Endothelial cell of umbilical vein (primary cell): ENCODE measurements at regions not wholly inside any gene's neighbourhood (a gene's known extent, or its start where the extent isn't known, plus 50 kb on each side); places are given as distances from the start of the nearest gene placed in this dataset.

Experiments used
- BruUV-seq: library from RNA; stranded (reverse); fragments of 400-500 nt; replicated peaks from 2 replicates; lab custom pipeline; 2021; lab: Mats Ljungman, UMichigan
- CTCF ChIA-PET: fragments of 300-600, 350-600 bp; sonication (Branson Sonifier 250); formaldehyde crosslinking; loops from one replicate; lab custom pipeline; 2021; ENCODE audit warnings: antibody characterized with exemption, inconsistent platforms; lab: Charles Lee
- POLR2A ChIA-PET: fragments of 300-600, 350-600 bp; sonication (Branson Sonifier 250); formaldehyde crosslinking; loops from one replicate; lab custom pipeline; 2021; ENCODE audit warnings: antibody characterized with exemption, inconsistent platforms; lab: Charles Lee
- DNase-seq: peaks from one replicate; pipeline ENCODE4 v3.0.0-alpha.2; 2011; ENCODE audit warnings: low read depth, low spot score
- FAIRE-seq: peaks from 2 replicates; lab custom pipeline; 2011; peaks lifted over from hg19 to GRCh38; lab: Jason Lieb, UNC
- H2AFZ ChIP-seq: 2 replicates; pipeline ENCODE4 v1.6.0; 2012; ENCODE audit warnings: low read depth, low read length, control low read depth, inconsistent platforms
- H3K27ac ChIP-seq: 2 replicates; pipeline ENCODE4 v1.5.1; 2011; ENCODE audit warnings: low read depth, mild to moderate bottlenecking, control low read depth, low read length, moderate library complexity; ENCODE audit not compliant: insufficient read depth
- H3K27me3 ChIP-seq, 2 experiments: 2 replicates each; pipeline versions ENCODE4 v1.6.0 to v1.6.1; 2011; ENCODE audit warnings: low read length in 2 of 2, mixed read lengths in 1 of 2; ENCODE audit not compliant: control insufficient read depth in 2 of 2, insufficient read depth in 2 of 2
- H3K36me3 ChIP-seq, 2 experiments: 2 replicates in 1 of 2; 3 replicates in 1 of 2; pipeline ENCODE4 v1.5.1; 2011; ENCODE audit warnings: low read length in 2 of 2, mild to moderate bottlenecking in 1 of 2, moderate library complexity in 1 of 2; ENCODE audit not compliant: control insufficient read depth in 2 of 2, insufficient read depth in 2 of 2; ENCODE audit errors: extremely low read depth in 1 of 2
- H3K4me1 ChIP-seq: 3 replicates; pipeline ENCODE4 v1.5.1; 2011; ENCODE audit warnings: mild to moderate bottlenecking, low read length; ENCODE audit not compliant: control insufficient read depth, insufficient read depth; ENCODE audit errors: extremely low read depth
- H3K4me2 ChIP-seq: 2 replicates; pipeline ENCODE4 v1.6.1; 2011; ENCODE audit warnings: low read length, control low read depth, mixed read lengths; ENCODE audit not compliant: insufficient read depth
- H3K4me3 ChIP-seq, 3 experiments: fragments of 200-600 bp in 1 of 3; sonication (generic), shearing (Covaris generic) in 1 of 3; replicated peaks in 1 of 3; 2 replicates each; pipeline ENCODE4 v1.5.1; 2011 to 2016; ENCODE audit warnings: control low read depth in 3 of 3, low read length in 3 of 3, mild to moderate bottlenecking in 2 of 3, inconsistent platforms in 1 of 3, low read depth in 1 of 3, moderate library complexity in 1 of 3; ENCODE audit not compliant: insufficient read depth in 1 of 3
- H3K79me2 ChIP-seq: 2 replicates; pipeline ENCODE4 v1.6.0; 2012; ENCODE audit warnings: low read length, inconsistent platforms; ENCODE audit not compliant: control insufficient read depth, insufficient read depth
- H3K9ac ChIP-seq: replicated peaks from 2 replicates; pipeline ENCODE3; 2011; ENCODE audit warnings: low read length, control low read depth; ENCODE audit not compliant: insufficient read depth; ENCODE audit errors: extremely low read depth
- H3K9me1 ChIP-seq: replicated peaks from 3 replicates; pipeline ENCODE4 v1.6.0; 2011; ENCODE audit warnings: mild to moderate bottlenecking, low read length; ENCODE audit not compliant: control insufficient read depth, insufficient read depth; ENCODE audit errors: extremely low read depth
- H3K9me3 ChIP-seq: replicated peaks from 2 replicates; pipeline ENCODE4 v1.5.1; 2012; ENCODE audit warnings: low read length, inconsistent platforms; ENCODE audit not compliant: control insufficient read depth, insufficient read depth
- H4K20me1 ChIP-seq: replicated peaks from 2 replicates; pipeline ENCODE3; 2011; ENCODE audit warnings: mild to moderate bottlenecking, low read length; ENCODE audit not compliant: control insufficient read depth, insufficient read depth; ENCODE audit errors: extremely low read depth
- EZH2 ChIP-seq: IDR thresholded peaks from 2 replicates; pipeline ENCODE4 v1.6.1; 2012; ENCODE audit warnings: borderline replicate concordance, low read depth, mild to moderate bottlenecking, moderate library complexity, low read length, inconsistent platforms; ENCODE audit not compliant: severe bottlenecking
- GATA2 ChIP-seq: IDR thresholded peaks from 2 replicates; pipeline ENCODE4 v1.7.0; 2011; ENCODE audit warnings: low read depth, mild to moderate bottlenecking, moderate library complexity, mixed read lengths, low read length; ENCODE audit not compliant: insufficient read length, insufficient read depth
- JUN ChIP-seq: IDR thresholded peaks from 2 replicates; pipeline ENCODE4 v1.6.1; 2011; ENCODE audit warnings: borderline replicate concordance, low read depth; ENCODE audit not compliant: insufficient read length, insufficient read depth
- MYC ChIP-seq: IDR thresholded peaks from one replicate; pipeline ENCODE4 v1.6.1; 2011; ENCODE audit warnings: mild to moderate bottlenecking, low read depth, low read length
- POLR2A ChIP-seq: IDR thresholded peaks from 2 replicates; pipeline ENCODE4 v1.6.1; 2012; ENCODE audit warnings: low read depth, mild to moderate bottlenecking, control low read depth, low read length
- POLR2AphosphoS5 ChIP-seq: IDR thresholded peaks from 2 replicates; pipeline ENCODE4 v1.6.1; 2012; ENCODE audit warnings: low read depth, mild to moderate bottlenecking, control low read depth, low read length, moderate library complexity; ENCODE audit not compliant: insufficient read depth
- dilution Hi-C: fragments of 300-500 bp; cut with MboI; formaldehyde crosslinking; loops from one replicate; pipeline ENCODE4 v1.15.0; 2019; ENCODE audit warnings: low sequenced_read_pairs; ENCODE audit not compliant: extremely low pct_ligation_motif_present
- intact Hi-C: fragments of 100-400 bp; cut with micrococcal nuclease; formaldehyde crosslinking; loops from one replicate; pipeline ENCODE4 v1.10.0; 2022
- TF ChIP-seq, protein P1 (sequence below), 2 donors: IDR thresholded peaks; 1 replicate in 1 of 2; 2 replicates in 1 of 2; pipeline ENCODE4 v1.5.1; 2011; ENCODE audit warnings: low read length in 2 of 2, mild to moderate bottlenecking in 2 of 2, moderate library complexity in 2 of 2, control low read depth in 1 of 2, inconsistent platforms in 1 of 2, low read depth in 1 of 2; ENCODE audit not compliant: insufficient read depth in 1 of 2; ENCODE audit errors: extremely low read depth in 1 of 2
- TF ChIP-seq, protein P2 (sequence below): IDR thresholded peaks from 2 replicates; pipeline ENCODE4 v1.6.1; 2011; ENCODE audit not compliant: insufficient read depth, insufficient read length

DNA sequence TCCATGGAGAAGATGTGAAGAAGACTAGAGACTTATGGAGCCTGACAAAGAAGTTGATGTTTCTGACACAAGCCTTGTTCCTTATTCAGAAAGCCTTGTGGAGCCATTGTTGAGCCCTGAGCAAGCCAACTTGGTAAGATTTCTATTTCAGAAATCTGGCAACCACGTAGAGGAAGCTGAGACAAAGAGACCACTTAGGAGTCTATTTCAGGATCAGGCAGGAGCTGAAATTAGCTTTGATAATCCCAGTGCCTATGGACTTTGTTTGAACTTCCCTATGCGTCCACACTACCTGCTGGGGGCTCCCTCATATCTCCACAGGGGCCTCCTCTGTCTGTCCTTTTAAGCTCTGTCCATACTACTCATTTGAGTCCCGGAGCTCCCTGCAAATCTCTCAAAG is 540.0 kb upstream of the GOT2 start:
- Histone ChIP-seq H3K9me3 (no peaks in the 10 kb centered on the region), H3K27ac (no peak overlapping the region), H3K4me1 (no peaks in the 10 kb centered on the region), H3K27me3 (no peaks in the 10 kb centered on the region), H2AFZ (no peak overlapping the region), H3K9me1 (no peaks in the 10 kb centered on the region), H3K4me2 (no peak overlapping the region), H3K9ac (no peak overlapping the region), H3K79me2 (no peaks in the 10 kb centered on the region), H3K36me3 (no peaks in the 10 kb centered on the region), H3K4me3 (no peak overlapping the region), H4K20me1 (no peaks in the 10 kb centered on the region)
- intact Hi-C loops: no loop called here
- ChIA-PET CTCF (no interaction called here), POLR2A (no interaction called here)
- dilution Hi-C loops: no loop called here
- DNase-seq: no peak
- no peak for FAIRE-seq
- TF ChIP-seq, protein P1, sequence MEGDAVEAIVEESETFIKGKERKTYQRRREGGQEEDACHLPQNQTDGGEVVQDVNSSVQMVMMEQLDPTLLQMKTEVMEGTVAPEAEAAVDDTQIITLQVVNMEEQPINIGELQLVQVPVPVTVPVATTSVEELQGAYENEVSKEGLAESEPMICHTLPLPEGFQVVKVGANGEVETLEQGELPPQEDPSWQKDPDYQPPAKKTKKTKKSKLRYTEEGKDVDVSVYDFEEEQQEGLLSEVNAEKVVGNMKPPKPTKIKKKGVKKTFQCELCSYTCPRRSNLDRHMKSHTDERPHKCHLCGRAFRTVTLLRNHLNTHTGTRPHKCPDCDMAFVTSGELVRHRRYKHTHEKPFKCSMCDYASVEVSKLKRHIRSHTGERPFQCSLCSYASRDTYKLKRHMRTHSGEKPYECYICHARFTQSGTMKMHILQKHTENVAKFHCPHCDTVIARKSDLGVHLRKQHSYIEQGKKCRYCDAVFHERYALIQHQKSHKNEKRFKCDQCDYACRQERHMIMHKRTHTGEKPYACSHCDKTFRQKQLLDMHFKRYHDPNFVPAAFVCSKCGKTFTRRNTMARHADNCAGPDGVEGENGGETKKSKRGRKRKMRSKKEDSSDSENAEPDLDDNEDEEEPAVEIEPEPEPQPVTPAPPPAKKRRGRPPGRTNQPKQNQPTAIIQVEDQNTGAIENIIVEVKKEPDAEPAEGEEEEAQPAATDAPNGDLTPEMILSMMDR (IDR thresholded peaks at IDR 0.05; ENCODE audit: extremely low read depth in 1 of 2, insufficient read depth in 1 of 2, low read depth in 1 of 2, low read length in 2 of 2): no peak
- TF ChIP-seq POLR2A (no peak), EZH2 (no peak), POLR2AphosphoS5 (no peak), GATA2 (no peak), JUN (no peak), MYC (no peak)
- TF ChIP-seq, protein P2, sequence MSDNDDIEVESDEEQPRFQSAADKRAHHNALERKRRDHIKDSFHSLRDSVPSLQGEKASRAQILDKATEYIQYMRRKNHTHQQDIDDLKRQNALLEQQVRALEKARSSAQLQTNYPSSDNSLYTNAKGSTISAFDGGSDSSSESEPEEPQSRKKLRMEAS: no peak
- no TSS peak for BruUV-seq
